Glutamatergic neuron (in vitro differentiated cells): ENCODE measurements at regions not wholly inside any gene's neighbourhood (a gene's known extent, or its start where the extent isn't known, plus 50 kb on each side); places are given as distances from the start of the nearest gene placed in this dataset.

Experiments
- DNase-seq: peaks from one replicate; pipeline ENCODE4 v3.0.0; 2022
- H3K27ac Mint-ChIP-seq: one replicate; pipeline ENCODE4 v1.8.0; 2020; ENCODE audit warnings: mild to moderate bottlenecking, mixed read lengths, inconsistent platforms; ENCODE audit not compliant: unreplicated experiment
- H3K27me3 Mint-ChIP-seq: one replicate; pipeline ENCODE4 v1.8.0; 2020; ENCODE audit warnings: mild to moderate bottlenecking, moderate library complexity, mixed read lengths, inconsistent platforms; ENCODE audit not compliant: unreplicated experiment
- H3K36me3 Mint-ChIP-seq: one replicate; pipeline ENCODE4 v1.8.0; 2020; ENCODE audit warnings: mild to moderate bottlenecking, mixed read lengths, inconsistent platforms; ENCODE audit not compliant: unreplicated experiment
- H3K4me1 Mint-ChIP-seq: one replicate; pipeline ENCODE4 v1.8.0; 2020; ENCODE audit warnings: mild to moderate bottlenecking, low read depth, mixed read lengths, inconsistent platforms; ENCODE audit not compliant: unreplicated experiment
- H3K4me3 Mint-ChIP-seq: one replicate; pipeline ENCODE4 v1.8.0; 2020; ENCODE audit warnings: mild to moderate bottlenecking, mixed read lengths, inconsistent platforms; ENCODE audit not compliant: unreplicated experiment
- H3K9me3 Mint-ChIP-seq: one replicate; pipeline ENCODE4 v1.8.0; 2020; ENCODE audit warnings: mild to moderate bottlenecking, moderate library complexity, mixed read lengths, inconsistent platforms; ENCODE audit not compliant: unreplicated experiment
- TF ChIP-seq, protein P1 (sequence below): fragments of 200-600 bp; sonication (generic); IDR thresholded peaks from one replicate; pipeline ENCODE4 v1.5.0; 2021; ENCODE audit not compliant: partially characterized antibody, unreplicated experiment

DNA sequence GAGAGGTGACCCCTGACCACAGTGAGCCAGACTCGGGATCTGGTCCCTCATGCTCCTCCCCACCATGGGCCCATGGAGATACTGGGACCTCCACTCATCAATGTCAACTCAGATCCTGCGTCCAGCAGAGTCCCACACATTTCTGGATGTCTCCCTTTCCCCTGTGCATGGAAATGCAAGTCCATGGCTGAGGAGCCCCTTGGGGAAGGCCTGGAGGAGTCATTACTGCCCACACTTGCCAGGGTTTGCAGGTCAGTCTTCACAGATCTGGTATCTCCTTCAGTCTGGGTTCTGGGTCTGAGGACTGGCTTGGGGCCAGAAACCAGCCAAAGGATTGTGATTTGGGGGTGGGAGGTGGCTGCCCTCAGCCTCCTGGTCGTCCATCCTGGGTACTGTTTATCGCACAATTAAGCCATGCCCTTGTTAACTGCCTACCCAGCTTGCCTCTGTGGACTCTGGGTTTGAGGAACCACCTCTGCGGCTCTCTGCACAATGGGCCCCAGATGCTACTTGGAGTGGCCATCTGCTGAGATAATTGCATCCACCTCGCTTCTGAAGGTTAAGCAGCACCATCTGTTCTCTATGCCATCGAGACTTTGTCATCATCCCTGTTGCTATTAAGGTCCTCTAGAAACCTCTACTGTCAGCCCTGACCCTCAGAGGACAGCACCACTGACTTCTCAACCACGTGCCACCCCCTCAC lies 49.9 kb upstream of the KLF13 start:
- DNase-seq, result no peak
- Mint-ChIP-seq H3K27ac (peak overlapping the region; percentile 92), H3K27me3 (peaks cover 24% of the 10 kb centered on the region)

More for the DNA sequence above, 49.9 kb upstream of the KLF13 start:
- Mint-ChIP-seq H3K4me3 (peak overlapping the region; percentile 30), H3K4me1 (peaks cover 64% of the 10 kb centered on the region), H3K9me3 (peaks cover 17% of the 10 kb centered on the region), H3K36me3 (no peaks in the 10 kb centered on the region)
- TF ChIP-seq, protein P1, sequence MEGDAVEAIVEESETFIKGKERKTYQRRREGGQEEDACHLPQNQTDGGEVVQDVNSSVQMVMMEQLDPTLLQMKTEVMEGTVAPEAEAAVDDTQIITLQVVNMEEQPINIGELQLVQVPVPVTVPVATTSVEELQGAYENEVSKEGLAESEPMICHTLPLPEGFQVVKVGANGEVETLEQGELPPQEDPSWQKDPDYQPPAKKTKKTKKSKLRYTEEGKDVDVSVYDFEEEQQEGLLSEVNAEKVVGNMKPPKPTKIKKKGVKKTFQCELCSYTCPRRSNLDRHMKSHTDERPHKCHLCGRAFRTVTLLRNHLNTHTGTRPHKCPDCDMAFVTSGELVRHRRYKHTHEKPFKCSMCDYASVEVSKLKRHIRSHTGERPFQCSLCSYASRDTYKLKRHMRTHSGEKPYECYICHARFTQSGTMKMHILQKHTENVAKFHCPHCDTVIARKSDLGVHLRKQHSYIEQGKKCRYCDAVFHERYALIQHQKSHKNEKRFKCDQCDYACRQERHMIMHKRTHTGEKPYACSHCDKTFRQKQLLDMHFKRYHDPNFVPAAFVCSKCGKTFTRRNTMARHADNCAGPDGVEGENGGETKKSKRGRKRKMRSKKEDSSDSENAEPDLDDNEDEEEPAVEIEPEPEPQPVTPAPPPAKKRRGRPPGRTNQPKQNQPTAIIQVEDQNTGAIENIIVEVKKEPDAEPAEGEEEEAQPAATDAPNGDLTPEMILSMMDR, result no peak
